ENCODE measurements at regions not wholly inside any gene's neighbourhood (a gene's known extent, or its start where the extent isn't known, plus 50 kb on each side); places are given as distances from the start of the nearest gene placed in this dataset.

DNA sequence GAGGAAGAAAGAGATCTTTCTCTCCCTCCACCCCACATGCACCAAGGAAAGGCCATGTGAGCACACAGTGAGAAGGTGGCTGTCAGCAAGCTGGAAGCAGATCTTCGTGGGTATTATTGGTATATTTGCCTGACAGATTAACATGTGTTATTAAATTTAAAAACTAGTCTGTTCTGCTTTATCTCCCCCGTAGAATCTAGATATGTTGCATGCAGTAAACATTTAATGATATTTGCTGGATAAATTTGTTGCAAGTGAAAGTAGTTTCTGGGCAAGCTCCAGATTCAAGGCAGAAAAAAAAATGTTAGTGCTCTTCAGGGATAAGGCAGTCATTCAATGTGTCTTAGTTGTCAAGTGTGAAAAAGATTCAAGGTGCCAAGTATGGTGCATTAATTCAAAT, 215.0 kb upstream of the TAS2R1 start:
- H3K79me1 ChIP-seq (ENCODE audit: insufficient read depth, low read depth, low read length, poor library complexity, severe bottlenecking) = no peaks in the 10 kb centered on the region
- peaks cover 0 to 1% (median 0%) of the 10 kb centered on the region in 3 experiments; a peak in 1 of 7 replicates for H3K36me3 Mint-ChIP-seq (ENCODE audit: insufficient read depth in 1 of 3, low read depth in 3 of 3)

More for the DNA sequence above, 215.0 kb upstream of the TAS2R1 start:
- DNase-seq = no peak
- Mint-ChIP-seq H3K9me3 (peaks cover 6 to 8% of the 10 kb centered on the region in 2 experiments), H3K27ac (no peak overlapping the region), H3K4me3 (no peak overlapping the region), H3K27me3 (ENCODE audit: low read depth) (no peaks in the 10 kb centered on the region), H3K4me1 (no peaks in the 10 kb centered on the region)
- H3K23ac ChIP-seq (ENCODE audit: insufficient read length, low read depth, low read length) = no peak overlapping the region
- H2BK5ac ChIP-seq (ENCODE audit: insufficient read length, low read length) = no peak overlapping the region
- no peak overlapping the region for H2AFZ ChIP-seq (ENCODE audit: low read length)
- no peak overlapping the region for H3K56ac ChIP-seq (ENCODE audit: insufficient read length, low read depth, low read length)
- no peak overlapping the region for H4K5ac ChIP-seq (ENCODE audit: insufficient read length, low read depth, low read length)
- H3K4me2 ChIP-seq (ENCODE audit: insufficient read depth, insufficient read length, low read length) = no peak overlapping the region
- H2AK5ac ChIP-seq (ENCODE audit: insufficient read length, low read length) = no peak overlapping the region
- WGBS (ENCODE audit: extremely low coverage, insufficient read length, low lambda C conversion rate) = no CpG with 5 or more reads among the region's 2 CpGs
- H2BK120ac ChIP-seq (ENCODE audit: low read depth, low read length, poor library complexity, severe bottlenecking) = no peak overlapping the region
- no peak for TF ChIP-seq CTCF (conservative IDR thresholded peaks at IDR 0.05)
- H3K4ac ChIP-seq (ENCODE audit: low read depth, low read length) = no peak overlapping the region
- no peaks in the 10 kb centered on the region for H3K79me2 ChIP-seq (ENCODE audit: insufficient read depth, low read length)
- H3K9me3 ChIP-seq (ENCODE audit: control insufficient read depth, low read depth, low read length) = peaks cover 4% of the 10 kb centered on the region
- no peak overlapping the region for H4K91ac ChIP-seq (ENCODE audit: insufficient read length, low read depth, low read length)
- H2BK15ac ChIP-seq (ENCODE audit: low read depth, low read length) = no peak overlapping the region
- no peak overlapping the region for H3K27ac ChIP-seq (ENCODE audit: insufficient read length, low read depth, low read length)
- H2BK20ac ChIP-seq (ENCODE audit: low read depth, low read length, poor library complexity, severe bottlenecking) = no peak overlapping the region
- no peak overlapping the region for H3T11ph ChIP-seq (ENCODE audit: low read length)
- no peak overlapping the region for H3K9ac ChIP-seq (ENCODE audit: extremely low read depth, insufficient read length, low read length)
- no peak overlapping the region for H3K18ac ChIP-seq (ENCODE audit: insufficient read length, low read depth, low read length)
- H2BK12ac ChIP-seq (ENCODE audit: insufficient read length, low read depth, low read length) = no peak overlapping the region
- H3K4me1 ChIP-seq (ENCODE audit: insufficient read depth, low read length) = no peaks in the 10 kb centered on the region
- no peaks in the 10 kb centered on the region for H3K23me2 ChIP-seq (ENCODE audit: insufficient read length, low read depth, low read length, poor library complexity, severe bottlenecking)
- H4K20me1 ChIP-seq (ENCODE audit: control insufficient read depth, insufficient read depth, insufficient read length) = no peaks in the 10 kb centered on the region
- no peak overlapping the region for H3K14ac ChIP-seq (ENCODE audit: insufficient read depth, low read length)
- no peaks in the 10 kb centered on the region for H3K27me3 ChIP-seq (ENCODE audit: insufficient read depth, low read length)
- no peak overlapping the region for H4K8ac ChIP-seq (replicated peaks; ENCODE audit: insufficient read length, low read depth, low read length)
